ENCODE measurements at regions not wholly inside any gene's neighbourhood (a gene's known extent, or its start where the extent isn't known, plus 50 kb on each side); places are given as distances from the start of the nearest gene placed in this dataset.

DNA sequence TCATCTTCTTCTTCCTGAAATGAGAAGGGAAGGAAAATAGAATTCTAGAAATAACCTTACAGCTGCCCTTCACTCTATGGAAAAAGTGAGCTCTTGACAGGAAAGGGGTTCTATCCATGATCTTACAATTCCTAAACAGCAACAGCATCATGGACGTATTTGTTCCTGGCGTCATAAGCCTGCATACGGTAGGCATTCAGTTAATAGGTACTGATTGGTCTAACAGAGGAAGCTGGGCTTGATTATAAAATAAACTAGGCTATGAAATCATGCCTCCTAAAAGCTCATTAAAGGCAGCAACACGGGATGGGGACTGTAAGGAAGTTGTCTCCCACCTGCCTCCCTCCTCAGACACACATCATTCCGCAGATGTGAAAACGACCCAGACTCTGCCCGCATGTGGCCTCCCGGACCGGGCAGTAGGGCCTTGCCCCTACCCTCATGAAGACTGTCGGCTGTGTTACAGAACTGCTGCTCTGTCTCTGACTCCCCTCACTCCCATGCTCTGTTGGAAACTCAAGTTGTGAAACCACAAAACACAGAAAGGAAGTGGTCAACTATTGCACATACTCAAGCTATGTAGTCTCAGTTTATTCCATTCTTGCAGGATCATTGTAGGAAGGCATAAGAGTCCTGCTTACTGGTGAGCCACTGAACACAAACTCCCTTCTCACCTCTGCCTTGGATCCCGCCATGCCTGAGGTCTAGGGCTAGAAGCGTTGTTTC is 129.8 kb downstream of the DLEU7 start:
- peak; percentile 12 for DNase-seq (ENCODE audit: low spot score)

DNA sequence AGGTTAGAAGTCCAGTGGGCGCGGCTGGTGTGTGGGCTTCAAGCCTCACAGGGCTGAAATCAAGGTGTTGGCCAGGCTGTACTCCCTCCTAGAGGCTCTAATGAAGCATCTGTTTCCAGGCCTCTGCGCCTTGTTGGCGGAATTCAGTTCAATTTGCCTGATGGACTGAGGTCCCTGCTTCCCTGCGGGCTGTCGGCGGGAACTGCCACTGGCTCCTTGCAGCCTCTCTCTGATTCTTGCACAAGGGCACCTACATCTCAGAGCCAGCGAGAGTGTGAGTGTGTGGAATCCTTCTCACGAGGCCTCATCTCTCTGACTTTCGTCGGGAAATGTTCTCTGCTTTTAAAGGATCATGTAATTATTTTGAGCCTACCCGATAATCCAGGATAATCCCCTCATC is 128.6 kb downstream of the DLEU7 start:
- DNase-seq (ENCODE audit: low spot score): no peak

DNA sequence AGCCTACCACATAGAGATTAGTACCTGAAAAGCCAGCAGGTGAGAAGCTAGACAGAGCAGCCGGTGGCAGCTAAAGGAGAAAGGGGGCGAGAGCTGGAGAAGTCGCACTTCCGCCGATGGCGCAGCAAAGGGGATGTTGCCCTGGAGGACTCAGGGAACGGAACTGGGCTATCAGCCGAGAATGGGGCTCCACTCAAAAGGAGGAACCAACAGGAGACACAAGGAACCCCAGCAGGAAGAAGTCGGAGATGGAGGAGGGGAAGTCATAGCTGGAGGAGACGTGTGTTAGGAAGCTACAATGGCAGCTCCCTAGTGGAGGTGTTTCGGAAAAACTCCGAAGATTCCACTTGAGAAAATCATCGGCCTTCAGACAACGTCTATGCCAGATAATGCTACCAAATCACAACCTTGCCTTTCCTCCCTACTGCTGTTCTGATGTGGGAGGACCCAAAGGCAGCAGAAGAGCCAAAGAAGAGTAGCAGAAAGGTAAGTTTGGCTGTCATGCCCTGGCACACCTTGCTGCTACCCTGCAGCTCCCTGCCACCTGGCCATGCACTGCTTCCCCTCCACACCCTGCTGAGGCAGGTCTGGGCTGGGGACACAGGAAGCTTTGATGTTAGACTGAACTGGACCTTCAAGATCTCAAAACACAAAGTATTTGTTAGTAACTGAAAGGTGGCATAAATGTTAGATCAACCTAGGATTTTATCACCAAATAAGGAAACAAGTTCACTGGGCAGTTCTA is 127.9 kb downstream of the DLEU7 start:
- DNase-seq (ENCODE audit: low spot score): no peak

DNA sequence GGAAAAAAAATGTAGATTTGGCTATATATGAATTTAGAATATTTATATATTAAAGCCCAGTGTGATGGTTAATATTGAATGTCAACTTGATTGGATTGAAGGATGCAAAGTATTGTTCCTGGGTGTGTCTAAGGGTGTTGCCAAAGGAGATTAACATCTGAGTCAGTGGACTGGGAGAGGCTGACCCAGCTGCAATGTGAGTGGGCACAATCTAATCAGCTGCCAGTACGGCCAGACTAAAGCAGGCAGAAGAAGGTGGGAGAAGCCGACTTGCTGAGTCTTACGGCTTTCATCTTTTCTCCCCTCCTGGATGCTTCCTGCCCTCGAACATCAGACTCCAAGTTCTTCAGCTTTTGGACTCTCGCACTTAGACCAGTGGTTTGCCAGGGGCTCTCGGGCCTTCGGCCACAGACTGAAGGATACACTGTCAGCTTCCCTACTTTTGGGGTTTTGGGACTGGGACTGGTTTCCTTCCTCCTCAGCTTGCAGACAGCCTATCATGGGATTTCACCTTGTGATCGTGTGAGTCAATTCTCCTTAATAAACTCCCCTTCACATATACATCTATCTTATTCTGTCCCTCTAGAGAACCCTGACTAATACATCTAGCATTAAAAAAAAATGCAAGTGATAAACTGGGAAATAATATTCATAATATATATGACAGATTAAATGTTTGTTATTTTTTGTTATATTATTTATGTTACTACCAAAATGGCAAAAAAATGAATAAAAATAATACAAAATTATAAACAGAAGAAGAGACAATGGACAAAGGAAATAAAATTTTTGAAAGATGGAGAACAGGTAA is 122.4 kb downstream of the DLEU7 start:
- DNase-seq (ENCODE audit: low spot score): no peak

DNA sequence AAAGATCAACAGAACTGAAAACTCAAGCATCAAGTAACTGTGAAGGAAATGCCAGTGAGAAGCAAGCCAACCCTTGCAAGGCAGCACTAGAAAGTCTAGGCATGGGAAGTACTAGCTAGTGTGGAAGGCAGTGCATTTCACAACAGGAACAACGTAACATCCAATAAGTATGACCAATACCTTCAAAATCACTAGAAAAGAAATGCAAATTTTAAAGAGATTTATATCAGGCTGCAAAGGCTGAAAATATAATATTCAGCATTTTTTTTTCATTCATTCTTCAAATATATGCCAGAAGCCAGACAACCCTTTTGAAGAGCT is 121.9 kb downstream of the DLEU7 start:
- no peak for DNase-seq (ENCODE audit: low spot score)

DNA sequence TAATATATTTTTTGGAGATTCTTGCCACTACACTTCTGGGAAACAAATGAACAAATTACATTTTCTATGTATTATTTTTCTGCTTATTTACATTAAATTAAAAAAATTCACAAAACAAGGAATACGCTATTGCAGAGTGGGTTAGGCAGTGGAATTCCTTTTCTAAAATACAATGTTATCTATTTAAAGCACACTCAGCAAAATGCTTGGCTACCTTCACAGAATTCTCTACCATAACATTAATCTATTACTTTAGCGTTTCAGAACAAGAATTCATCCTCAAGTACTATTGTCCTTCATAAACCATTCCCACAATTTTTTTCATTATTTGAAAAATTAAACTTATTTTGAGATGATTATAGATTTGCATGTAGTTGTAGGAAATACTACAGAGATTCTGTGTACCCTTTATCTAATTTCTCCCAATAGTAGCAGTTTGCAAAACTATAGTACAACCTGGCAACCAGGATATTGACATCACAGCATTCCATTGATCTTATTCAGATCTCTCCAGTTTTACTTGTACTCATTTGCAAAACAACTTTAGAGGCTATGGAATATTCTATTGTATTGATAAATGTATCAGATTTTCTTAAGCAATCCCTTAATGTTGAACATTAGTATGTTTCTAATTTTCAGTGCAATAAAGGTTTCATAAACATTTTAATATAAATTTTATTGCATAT is 120.9 kb downstream of the DLEU7 start:
- no peak for DNase-seq (ENCODE audit: low spot score)

DNA sequence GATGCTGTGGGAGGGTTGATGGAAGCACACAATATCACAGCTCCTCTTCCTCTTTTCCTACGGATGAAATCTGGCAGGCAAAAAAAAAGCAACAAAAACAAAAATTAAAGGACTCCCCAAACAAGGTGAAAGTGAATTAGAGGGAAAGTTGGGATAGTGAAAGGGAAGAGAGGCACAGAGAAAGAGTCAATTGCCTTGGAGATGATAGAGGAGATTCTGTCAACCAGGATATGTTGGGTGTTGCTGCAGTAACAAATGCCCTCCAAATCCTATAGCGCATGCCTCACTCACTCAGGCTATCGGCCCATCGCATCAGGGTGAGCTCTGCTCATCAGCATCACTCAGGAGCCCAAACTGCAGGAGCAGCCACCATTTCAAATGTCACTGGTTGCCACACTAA is 119.1 kb downstream of the DLEU7 start:
- no peak for DNase-seq (ENCODE audit: low spot score)

DNA sequence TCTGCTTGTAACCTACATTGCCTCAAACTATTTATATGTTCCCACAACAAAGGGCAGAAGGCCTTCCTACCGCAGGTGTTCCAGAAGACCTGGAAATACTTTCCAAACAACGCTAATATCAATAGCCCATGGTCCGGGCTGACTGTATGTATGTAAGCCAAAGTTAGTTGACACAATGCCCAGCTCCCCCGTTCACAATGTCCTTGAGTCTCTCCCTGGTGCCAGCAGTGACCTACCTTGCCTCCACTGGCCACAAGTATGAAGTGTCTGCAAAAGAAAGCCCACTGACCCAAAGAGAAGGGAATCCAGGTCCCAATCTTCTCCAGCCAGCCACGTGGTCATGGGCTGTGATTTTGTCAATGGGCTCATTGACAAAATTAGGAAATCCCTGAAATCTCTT is 118.6 kb downstream of the DLEU7 start:
- peak; percentile 39 for DNase-seq (ENCODE audit: low spot score)

DNA sequence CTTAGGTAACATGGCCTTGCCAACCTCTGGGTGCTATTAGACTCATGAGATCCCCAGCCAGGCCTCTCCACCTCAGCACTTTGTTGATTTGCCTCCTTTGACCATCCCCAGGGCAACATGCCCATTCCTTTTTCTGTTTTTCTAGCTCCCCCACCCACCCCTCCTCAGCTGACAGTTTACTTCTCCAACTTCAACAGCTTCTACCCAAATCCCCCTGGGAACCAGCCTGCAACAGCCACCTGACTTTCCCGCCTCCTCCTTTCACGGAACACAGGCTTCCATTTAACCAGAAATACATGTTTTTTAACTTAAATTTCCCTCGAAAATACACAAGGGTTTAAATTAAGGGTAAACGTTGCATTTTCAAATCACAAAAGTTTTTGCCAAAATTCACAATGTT is 117.3 kb downstream of the DLEU7 start:
- no peak for DNase-seq (ENCODE audit: low spot score)

DNA sequence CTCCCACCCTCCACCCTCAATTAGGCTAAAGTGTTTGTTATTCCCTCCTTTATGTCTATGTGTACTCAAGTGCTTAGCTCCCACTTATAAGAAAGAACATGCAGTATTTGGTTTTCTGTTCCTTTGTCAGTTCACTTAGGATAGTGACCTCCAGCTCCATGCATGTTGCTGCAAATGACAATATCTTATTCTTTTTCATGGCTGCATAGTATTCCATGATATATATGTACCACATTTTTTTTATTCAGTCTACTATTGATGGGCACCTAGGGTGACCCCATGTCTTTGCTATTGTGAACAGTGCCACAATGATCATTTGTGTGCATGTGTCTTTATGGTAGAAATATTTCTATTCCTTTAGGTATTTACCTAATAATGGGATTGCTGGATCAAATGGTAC is 114.3 kb downstream of the DLEU7 start:
- DNase-seq (ENCODE audit: low spot score): no peak

DNA sequence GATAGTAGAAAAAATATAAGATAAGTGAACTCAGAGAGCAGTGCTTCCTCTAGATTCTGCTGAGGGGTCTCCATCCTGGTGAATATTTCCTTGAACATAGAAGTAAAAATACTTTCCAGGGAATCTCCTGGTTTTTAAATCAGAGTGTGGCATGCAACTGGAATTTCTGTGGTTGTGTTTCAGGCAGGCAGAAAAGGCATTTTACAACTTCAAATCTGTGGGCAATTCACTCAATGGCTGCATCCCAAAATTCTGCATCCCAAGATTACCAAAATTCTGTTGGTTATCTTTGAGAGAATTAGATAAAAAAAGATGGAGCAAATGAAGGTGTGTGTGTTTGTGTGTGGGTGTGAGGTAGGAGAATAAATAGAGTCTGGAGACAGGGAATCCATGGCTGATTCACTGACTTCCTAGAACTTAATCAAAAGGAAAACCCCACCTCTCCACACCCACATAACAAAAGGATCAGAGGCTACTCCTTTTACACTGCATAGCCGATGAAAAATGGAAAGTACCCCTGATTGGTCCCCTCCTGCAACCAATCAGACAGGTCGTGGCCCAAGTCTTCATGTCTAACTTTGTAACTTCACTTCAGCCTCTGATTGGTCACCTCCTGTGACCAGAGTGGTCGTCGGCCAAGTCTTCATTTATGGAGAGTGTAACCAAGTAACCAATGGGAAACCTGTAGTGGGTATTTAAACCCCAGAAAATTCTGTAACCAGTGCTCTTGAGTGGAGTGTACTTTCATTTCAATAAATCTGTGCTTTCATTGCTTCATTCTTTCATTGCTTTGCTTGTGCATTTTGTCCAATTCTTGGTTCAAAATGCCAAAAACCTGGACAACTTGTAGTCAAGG is 112.8 kb downstream of the DLEU7 start:
- DNase-seq (ENCODE audit: low spot score): no peak

DNA sequence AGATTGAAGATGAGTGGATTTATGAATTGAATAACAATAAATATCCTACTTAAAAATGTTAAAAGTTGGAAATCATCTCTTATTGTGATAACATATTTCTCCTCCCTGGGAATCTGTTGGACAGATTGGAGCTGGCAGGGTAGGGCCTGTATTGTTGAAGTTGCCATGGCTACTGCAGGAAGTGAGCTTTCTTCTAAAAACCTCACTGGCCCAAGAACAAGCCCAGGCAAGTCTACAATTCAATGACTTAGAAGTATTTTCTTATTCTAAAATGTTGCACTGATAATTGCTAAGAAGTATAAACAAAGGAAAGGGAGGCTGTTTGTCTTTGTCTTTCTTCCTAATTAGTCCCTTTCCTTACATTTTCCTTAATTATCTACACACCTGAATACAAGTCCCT is 112.1 kb downstream of the DLEU7 start:
- DNase-seq (ENCODE audit: low spot score): peak; percentile 23

DNA sequence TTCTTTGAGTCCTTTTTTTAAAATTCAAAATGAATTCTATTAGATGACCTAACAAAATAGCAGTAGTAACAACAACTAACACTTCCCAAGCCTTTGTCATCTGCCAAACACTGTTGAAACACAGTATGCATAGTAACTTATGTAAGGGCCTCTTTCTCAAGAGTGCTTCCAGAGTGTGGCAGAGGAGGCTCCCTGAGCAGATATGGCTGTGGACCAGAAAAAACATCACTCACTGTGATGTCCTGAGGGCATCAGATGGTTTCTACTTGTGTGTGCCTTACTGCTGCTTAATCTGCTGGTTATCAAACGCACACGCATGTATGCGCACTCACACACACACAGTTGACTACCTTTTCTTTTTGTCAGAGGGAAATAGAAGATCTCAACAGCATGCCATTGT is 110.8 kb downstream of the DLEU7 start:
- no peak for DNase-seq (ENCODE audit: low spot score)

DNA sequence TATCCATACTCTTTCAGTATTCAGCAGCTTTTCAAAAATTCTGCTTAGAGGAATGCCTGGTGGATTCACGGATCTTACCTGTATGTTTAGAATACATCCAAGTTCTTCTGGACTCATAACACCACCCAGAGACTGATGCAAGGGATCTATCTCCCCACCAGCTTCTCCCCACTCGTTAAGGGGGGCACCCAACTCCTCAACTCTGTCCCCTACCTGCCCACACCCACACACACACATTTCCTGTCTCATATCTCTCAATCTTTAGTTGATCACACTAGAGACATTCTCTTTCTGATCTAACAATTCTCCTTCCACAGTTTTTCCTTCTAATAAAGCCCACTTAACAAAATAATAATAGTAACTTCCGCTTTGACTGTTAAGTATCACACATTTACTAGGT is 110.1 kb downstream of the DLEU7 start:
- no peak for DNase-seq (ENCODE audit: low spot score)

DNA sequence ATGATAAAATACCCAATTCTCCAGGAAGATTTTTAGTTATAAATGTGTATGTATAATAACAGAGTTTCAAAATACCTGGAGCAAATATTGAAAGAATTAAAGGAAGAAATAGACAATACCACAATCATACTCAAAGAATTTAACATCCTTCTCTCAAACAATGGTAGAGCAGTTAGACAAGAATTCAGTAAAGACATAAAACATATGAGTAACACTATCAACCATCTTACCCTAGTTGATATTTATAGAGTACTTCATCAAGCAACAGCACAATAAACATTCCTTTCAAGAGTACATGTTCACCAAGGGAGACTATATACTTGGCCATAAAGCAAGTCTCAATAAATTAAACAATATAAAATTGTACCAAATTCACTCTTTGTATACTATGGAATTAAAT is 108.4 kb downstream of the DLEU7 start:
- no peak for DNase-seq (ENCODE audit: low spot score)

DNA sequence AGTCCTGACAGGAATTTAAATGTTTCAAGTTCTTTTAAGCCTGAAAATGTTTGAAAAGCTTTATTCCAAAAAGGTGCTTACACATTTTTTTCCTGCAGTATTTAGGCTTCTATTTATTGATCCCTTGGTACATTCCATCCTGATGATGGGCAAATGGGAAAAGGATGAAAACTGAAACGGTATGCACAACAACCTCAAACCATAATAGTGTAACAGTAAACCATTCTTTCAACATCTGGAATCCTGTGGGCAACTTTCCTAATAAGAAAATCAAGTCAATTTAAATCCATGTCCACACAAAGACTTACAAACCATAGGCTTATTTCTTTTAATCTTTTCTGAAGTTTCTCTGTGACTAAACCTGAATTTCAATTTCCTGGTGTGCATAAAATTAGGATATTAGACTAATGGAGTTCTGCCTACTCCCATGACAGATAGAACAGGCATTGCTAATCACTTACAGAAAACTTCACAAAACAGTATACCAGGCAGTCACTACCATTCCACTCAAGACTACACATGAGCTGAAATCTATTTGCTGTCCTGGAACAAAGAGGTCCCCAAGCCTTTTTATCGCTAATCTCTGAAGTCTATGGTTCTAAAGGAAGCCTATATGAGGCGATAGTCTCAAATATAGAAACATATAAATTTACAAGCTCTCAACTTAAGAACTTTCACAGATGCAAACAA is 103.3 kb downstream of the DLEU7 start:
- no peak for DNase-seq (ENCODE audit: low spot score)

DNA sequence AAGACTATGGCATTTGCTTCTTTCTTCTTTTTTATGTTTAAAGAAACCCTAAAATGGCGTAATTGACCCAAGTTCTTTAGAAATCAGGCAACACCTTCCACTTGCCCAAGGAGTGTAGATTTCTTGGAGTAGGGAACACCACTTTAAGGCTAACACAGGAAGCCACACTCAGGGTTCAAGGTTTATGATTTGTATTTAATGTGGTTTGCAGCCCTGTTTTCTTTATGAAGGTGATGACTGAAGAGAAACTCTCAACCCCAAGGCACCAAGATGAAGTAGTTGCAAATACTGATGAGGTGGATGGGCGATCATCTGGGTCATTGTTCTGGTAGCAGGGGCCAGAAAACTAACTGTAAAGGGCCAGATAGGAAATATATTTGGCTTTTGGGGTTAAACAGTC is 101.1 kb downstream of the DLEU7 start:
- no peak for DNase-seq (ENCODE audit: low spot score)

DNA sequence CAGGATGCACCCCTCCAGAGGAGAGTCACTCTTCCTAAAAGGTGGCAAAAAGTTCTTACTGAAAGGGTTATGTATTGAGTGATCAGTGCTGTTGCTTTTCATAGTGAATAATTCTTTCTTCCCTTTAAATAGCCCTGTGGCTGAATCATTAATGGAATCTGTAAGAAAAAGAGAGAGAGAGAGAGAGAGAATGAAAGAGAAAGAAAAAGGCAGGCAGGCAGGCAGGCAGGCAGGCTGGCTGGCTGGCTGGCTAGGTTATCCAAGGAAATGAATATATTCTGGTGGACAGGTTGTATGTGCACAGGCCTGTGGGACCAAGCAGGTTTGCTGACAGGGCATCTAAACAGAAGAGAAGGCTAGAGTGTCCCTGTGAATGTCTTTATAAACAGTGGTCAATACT is 100.5 kb downstream of the DLEU7 start:
- no peak for DNase-seq (ENCODE audit: low spot score)

DNA sequence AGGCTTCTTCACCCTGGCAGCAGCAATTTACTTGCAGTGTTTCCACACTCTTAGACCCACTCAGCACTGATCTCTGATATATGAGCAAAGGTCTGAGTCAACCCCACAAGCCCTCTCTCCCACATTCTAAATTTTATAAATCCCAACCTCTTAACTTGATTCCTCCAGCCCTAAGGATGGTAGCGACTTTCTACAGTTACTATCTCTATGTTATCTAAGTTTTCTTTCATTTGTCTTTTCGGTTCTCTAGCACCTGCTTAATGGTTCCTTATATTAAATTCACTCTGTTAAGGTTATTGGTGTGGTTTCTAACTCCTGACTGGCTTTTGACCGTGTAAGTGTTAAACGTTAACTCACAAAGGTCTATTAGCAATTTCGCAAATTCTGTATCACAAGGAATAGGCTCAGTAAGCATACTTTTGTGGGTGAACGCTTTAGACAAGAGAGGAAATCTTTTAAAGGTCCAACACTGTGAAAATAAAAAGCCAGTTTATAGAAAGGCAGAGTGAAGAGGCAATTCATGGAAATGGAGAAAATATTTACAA is 99.3 kb downstream of the DLEU7 start:
- no peak for DNase-seq (ENCODE audit: low spot score)

DNA sequence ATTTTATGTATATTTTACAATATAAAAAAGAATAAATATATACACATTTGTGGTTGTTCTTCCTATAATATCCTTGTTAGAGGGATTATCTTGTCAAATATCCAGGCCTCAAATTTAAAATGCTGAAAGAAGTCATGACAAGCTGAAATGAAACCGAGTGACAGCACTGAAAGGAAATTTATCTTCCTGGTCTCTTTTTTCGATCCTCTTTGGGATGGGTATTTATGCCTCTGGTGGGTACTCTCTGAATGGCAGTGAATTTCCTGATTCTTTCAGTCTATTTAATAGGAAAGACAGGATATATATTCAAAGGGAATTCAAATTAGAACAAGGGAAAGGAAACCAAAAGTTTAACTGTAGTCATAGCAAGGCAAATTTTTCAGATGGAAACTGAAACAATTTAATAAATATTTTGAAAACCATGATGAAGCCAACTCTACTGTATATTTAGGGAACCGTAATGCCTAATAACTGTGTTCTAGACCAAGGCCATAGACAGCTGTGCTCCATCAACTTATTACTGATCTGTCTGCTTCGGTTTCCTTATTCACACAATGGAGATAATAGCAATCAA is 97.9 kb downstream of the DLEU7 start:
- DNase-seq (ENCODE audit: low spot score): no peak
